Progenitor cell of endocrine pancreas (in vitro differentiated cells): ENCODE measurements at regions not wholly inside any gene's neighbourhood (a gene's known extent, or its start where the extent isn't known, plus 50 kb on each side); places are given as distances from the start of the nearest gene placed in this dataset.

Source experiments
- DNase-seq: peaks from one replicate; pipeline ENCODE4 v3.0.0; 2021; ENCODE audit warnings: low spot score; ENCODE audit not compliant: unreplicated experiment
- H3K27ac Mint-ChIP-seq: 2 replicates; pipeline ENCODE4 v1.8.0; 2021; ENCODE audit warnings: mild to moderate bottlenecking, moderate library complexity, mixed read lengths
- H3K27me3 Mint-ChIP-seq: 2 replicates; pipeline ENCODE4 v1.8.0; 2021; ENCODE audit warnings: mixed read lengths
- H3K36me3 Mint-ChIP-seq: 2 replicates; pipeline ENCODE4 v1.8.0; 2022; ENCODE audit warnings: mixed read lengths; ENCODE audit not compliant: insufficient read depth
- H3K4me1 Mint-ChIP-seq: 2 replicates; pipeline ENCODE4 v1.8.0; 2021; ENCODE audit warnings: low read depth, mixed read lengths
- H3K4me3 Mint-ChIP-seq: 2 replicates; pipeline ENCODE4 v1.8.0; 2021; ENCODE audit warnings: low read depth, mild to moderate bottlenecking, moderate library complexity, mixed read lengths
- H3K9me3 Mint-ChIP-seq: 2 replicates; pipeline ENCODE4 v1.8.0; 2021; ENCODE audit warnings: low read depth, mixed read lengths
- TF ChIP-seq, protein P1 (sequence below): fragments of 200-600 bp; sonication (generic); IDR thresholded peaks from one replicate; pipeline ENCODE4 v1.5.0; 2021; ENCODE audit warnings: antibody characterized with exemption, mild to moderate bottlenecking; ENCODE audit not compliant: unreplicated experiment

DNA sequence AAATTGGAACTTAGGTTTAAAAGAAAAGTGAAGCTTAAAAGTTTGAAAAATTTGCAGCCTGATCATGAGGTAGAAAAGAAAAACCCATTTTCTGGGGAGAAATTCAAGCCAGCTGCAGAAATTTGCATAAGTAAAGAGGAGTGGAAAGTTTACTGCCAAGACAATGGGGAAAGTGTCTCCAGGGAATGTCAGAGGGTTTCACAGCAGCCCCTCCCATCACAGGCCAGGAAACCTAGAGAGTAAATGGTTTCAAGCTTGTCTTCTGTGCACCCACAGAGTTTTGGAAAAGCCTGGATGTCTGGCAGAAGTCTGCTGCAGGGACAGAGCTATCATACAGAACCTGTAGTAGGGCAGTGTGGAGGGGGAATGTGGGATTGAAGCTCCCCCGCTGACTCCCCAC, 254.0 kb upstream of the FSIP2 start:
- Mint-ChIP-seq H3K27me3 (no peaks in the 10 kb centered on the region), H3K4me3 (no peak overlapping the region), H3K9me3 (no peaks in the 10 kb centered on the region), H3K27ac (no peak overlapping the region), H3K4me1 (peaks cover 2% of the 10 kb centered on the region), H3K36me3 (peaks cover 25% of the 10 kb centered on the region)
- no peak for DNase-seq
- TF ChIP-seq, protein P1, sequence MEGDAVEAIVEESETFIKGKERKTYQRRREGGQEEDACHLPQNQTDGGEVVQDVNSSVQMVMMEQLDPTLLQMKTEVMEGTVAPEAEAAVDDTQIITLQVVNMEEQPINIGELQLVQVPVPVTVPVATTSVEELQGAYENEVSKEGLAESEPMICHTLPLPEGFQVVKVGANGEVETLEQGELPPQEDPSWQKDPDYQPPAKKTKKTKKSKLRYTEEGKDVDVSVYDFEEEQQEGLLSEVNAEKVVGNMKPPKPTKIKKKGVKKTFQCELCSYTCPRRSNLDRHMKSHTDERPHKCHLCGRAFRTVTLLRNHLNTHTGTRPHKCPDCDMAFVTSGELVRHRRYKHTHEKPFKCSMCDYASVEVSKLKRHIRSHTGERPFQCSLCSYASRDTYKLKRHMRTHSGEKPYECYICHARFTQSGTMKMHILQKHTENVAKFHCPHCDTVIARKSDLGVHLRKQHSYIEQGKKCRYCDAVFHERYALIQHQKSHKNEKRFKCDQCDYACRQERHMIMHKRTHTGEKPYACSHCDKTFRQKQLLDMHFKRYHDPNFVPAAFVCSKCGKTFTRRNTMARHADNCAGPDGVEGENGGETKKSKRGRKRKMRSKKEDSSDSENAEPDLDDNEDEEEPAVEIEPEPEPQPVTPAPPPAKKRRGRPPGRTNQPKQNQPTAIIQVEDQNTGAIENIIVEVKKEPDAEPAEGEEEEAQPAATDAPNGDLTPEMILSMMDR, result no peak

DNA sequence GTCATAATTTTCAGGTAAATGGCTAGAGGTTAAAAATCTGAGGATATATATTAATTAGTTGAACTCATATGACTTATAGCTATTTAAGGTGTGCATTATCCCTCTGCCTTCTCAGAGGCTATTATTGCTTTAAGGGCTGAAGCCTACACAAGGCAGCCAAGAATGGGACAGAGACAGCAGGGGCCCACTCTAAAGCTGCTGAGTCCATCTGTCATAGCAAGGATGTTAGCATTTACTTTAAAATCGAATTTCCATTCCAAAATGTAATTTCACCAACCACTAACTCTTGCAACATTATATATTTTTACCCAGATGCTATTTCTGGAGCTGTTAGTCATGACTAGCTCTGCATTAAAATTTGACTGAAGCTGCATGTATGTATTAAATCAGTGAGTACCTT, 236.3 kb upstream of the FSIP2 start:
- Mint-ChIP-seq H3K4me1 (no peaks in the 10 kb centered on the region), H3K9me3 (peaks cover 16% of the 10 kb centered on the region), H3K27me3 (no peaks in the 10 kb centered on the region), H3K4me3 (no peak overlapping the region), H3K36me3 (peaks cover 33% of the 10 kb centered on the region), H3K27ac (no peak overlapping the region)
- TF ChIP-seq, protein P1, result no peak
- no peak for DNase-seq

DNA sequence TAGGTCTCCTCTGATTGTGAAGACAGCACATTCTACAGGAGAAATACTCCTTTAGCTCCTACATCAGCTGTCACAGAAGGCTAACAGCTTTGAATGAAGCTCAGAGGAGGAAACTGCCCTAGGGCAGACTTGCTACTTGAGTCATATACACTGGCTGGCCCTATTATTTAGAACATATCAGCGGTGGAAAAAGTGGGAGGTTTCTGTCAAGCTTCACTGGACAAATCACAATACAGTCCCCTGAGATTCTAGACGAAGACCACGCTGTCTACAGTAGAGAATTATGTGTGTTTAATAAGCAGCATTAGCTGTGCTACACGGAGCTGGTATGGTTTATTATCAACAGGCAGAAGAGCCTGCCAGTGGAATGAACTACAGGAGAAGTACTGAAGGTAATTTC, 230.9 kb upstream of the FSIP2 start:
- Mint-ChIP-seq H3K9me3 (peaks cover 28% of the 10 kb centered on the region), H3K27ac (peak overlapping the region; percentile 12), H3K36me3 (peaks cover 46% of the 10 kb centered on the region)

DNA sequence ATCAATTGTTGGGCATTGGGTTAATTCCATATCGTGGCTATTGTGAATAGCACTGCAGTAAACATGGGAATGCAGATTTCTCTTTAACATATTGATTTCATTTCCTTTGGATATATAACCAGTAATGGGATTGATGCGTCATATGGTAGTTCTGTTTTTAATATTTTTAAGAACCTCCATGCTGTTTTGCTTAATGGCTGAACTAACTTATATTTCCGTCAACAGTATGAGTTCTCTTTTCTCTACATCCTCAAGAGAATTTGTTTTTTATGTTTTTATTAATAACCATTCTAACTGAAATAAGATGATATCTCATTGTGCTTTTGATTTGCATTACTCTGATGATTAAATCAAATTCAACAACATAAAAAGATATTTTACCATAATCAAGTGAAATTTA, 228.5 kb upstream of the FSIP2 start:
- Mint-ChIP-seq H3K9me3 (peaks cover 19% of the 10 kb centered on the region), H3K27me3 (no peaks in the 10 kb centered on the region)

More for the DNA sequence above, 230.9 kb upstream of the FSIP2 start:
- Mint-ChIP-seq H3K27me3 (no peaks in the 10 kb centered on the region), H3K4me3 (no peak overlapping the region), H3K4me1 (no peaks in the 10 kb centered on the region)
- no peak for DNase-seq
- TF ChIP-seq, protein P1, result no peak

DNA sequence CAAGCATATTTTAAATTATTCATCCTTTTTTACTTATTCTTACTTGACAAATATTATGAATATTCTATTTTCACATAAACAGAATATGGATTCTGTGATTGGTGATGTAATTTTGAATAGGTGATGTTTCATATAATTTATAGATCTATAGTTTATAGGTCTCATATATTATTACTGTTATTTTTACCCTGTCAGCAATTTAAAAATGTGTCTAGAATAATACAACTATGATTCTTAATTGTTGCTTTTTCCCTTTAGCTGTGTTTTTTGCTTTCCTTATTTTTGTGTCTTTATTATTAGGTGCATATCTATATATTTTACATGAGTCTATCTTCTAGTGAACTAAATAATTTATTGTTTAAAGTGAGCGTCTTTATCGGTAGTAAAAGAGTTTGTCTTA, 226.7 kb upstream of the FSIP2 start:
- Mint-ChIP-seq H3K4me1 (peaks cover 2% of the 10 kb centered on the region), H3K27me3 (no peaks in the 10 kb centered on the region), H3K4me3 (no peak overlapping the region), H3K9me3 (peaks cover 30% of the 10 kb centered on the region), H3K36me3 (peaks cover 39% of the 10 kb centered on the region), H3K27ac (no peak overlapping the region)
- TF ChIP-seq, protein P1, result no peak
- DNase-seq, result no peak

More for the DNA sequence above, 228.5 kb upstream of the FSIP2 start:
- no peak for DNase-seq
- Mint-ChIP-seq H3K27ac (no peak overlapping the region), H3K4me3 (no peak overlapping the region), H3K36me3 (peaks cover 36% of the 10 kb centered on the region), H3K4me1 (peaks cover 2% of the 10 kb centered on the region)
- TF ChIP-seq, protein P1, result no peak
